ENCODE measurements at regions not wholly inside any gene's neighbourhood (a gene's known extent, or its start where the extent isn't known, plus 50 kb on each side); places are given as distances from the start of the nearest gene placed in this dataset.

- DNase-seq (ENCODE audit: low spot score): no peak
These were observed 368.0 kb downstream of the MEIS1 start for GRCh38 chr2:66802877-66803276.

GRCh38 chr2:66803726-66804125 lies 368.8 kb downstream of the MEIS1 start:
- DNase-seq (ENCODE audit: low spot score): no peak

GRCh38 chr2:66805016-66805865 lies 370.3 kb downstream of the MEIS1 start:
- DNase-seq (ENCODE audit: low spot score): no peak

GRCh38 chr2:66805968-66806367 lies 371.0 kb downstream of the MEIS1 start:
- no peak for DNase-seq (ENCODE audit: low spot score)

- DNase-seq (ENCODE audit: low spot score): no peak
These were observed 378.6 kb downstream of the MEIS1 start for GRCh38 chr2:66813525-66813924.

GRCh38 chr2:66813976-66814375 lies 379.1 kb downstream of the MEIS1 start:
- no peak for DNase-seq (ENCODE audit: low spot score)

GRCh38 chr2:66814916-66815315 lies 380.0 kb downstream of the MEIS1 start:
- DNase-seq (ENCODE audit: low spot score): no peak

- no peak for DNase-seq (ENCODE audit: low spot score)
These were observed 381.0 kb downstream of the MEIS1 start for GRCh38 chr2:66815886-66816285.

- no peak for DNase-seq (ENCODE audit: low spot score)
These were observed 386.2 kb downstream of the MEIS1 start for GRCh38 chr2:66821168-66821567.

GRCh38 chr2:66822186-66822585 lies 387.3 kb downstream of the MEIS1 start:
- no peak for DNase-seq (ENCODE audit: low spot score)

GRCh38 chr2:66824926-66825325 lies 390.0 kb downstream of the MEIS1 start:
- no peak for DNase-seq (ENCODE audit: low spot score)

- DNase-seq (ENCODE audit: low spot score): no peak
These were observed 392.9 kb downstream of the MEIS1 start for GRCh38 chr2:66827851-66828250.

- DNase-seq (ENCODE audit: low spot score): no peak
These were observed 394.0 kb downstream of the MEIS1 start for GRCh38 chr2:66828876-66829275.

- DNase-seq (ENCODE audit: low spot score): no peak
These were observed 396.0 kb downstream of the MEIS1 start for GRCh38 chr2:66830881-66831280.

- no peak for DNase-seq (ENCODE audit: low spot score)
These were observed 397.9 kb downstream of the MEIS1 start for GRCh38 chr2:66832646-66833435.

- no peak for DNase-seq (ENCODE audit: low spot score)
These were observed 399.9 kb downstream of the MEIS1 start for GRCh38 chr2:66834859-66835258.

- peak; percentile 12 for DNase-seq (ENCODE audit: low spot score)
These were observed 401.9 kb downstream of the MEIS1 start for GRCh38 chr2:66836851-66837250.

- DNase-seq (ENCODE audit: low spot score): peak; percentile 93
These were observed 404.8 kb downstream of the MEIS1 start for GRCh38 chr2:66839551-66840320.

- DNase-seq (ENCODE audit: low spot score): no peak
These were observed 405.5 kb downstream of the MEIS1 start for GRCh38 chr2:66840321-66841002.

GRCh38 chr2:66843847-66844246 lies 408.9 kb downstream of the MEIS1 start:
- DNase-seq (ENCODE audit: low spot score): no peak

GRCh38 chr2:66845307-66845706 lies 410.4 kb downstream of the MEIS1 start:
- peak; percentile 9 for DNase-seq (ENCODE audit: low spot score)

GRCh38 chr2:66846887-66847286 lies 412.0 kb downstream of the MEIS1 start:
- no peak for DNase-seq (ENCODE audit: low spot score)
